ENCODE measurements at regions not wholly inside any gene's neighbourhood (a gene's known extent, or its start where the extent isn't known, plus 50 kb on each side); places are given as distances from the start of the nearest gene placed in this dataset.

GRCh38 chr1:194159941-194160340 lies 973.5 kb upstream of the B3GALT2 start:
- Histone ChIP-seq H3K9me3 (ENCODE audit: control insufficient read depth, insufficient read depth, low read length) (no peaks in the 10 kb centered on the region; the same call in 1 of the 2 replicates), H3K4me1 (ENCODE audit: insufficient read depth, low read length) (no peaks in the 10 kb centered on the region), H3K9ac (ENCODE audit: low read depth, low read length) (no peak overlapping the region), H3K36me3 (ENCODE audit: insufficient read depth, low read length) (no peaks in the 10 kb centered on the region)

- H3K9ac ChIP-seq (ENCODE audit: low read depth, low read length), result no peak overlapping the region
- no peaks in the 10 kb centered on the region; the same call in 1 of the 2 replicates for H3K9me3 ChIP-seq (ENCODE audit: control insufficient read depth, insufficient read depth, low read length)
- H3K36me3 ChIP-seq (ENCODE audit: insufficient read depth, low read length), result no peaks in the 10 kb centered on the region
- H3K4me1 ChIP-seq (ENCODE audit: insufficient read depth, low read length), result no peaks in the 10 kb centered on the region
Observed at GRCh38 chr1:194155962-194156361, 969.5 kb upstream of the B3GALT2 start.

- H3K9me3 ChIP-seq (ENCODE audit: control insufficient read depth, insufficient read depth, low read length), result no peaks in the 10 kb centered on the region
- no peaks in the 10 kb centered on the region for H3K36me3 ChIP-seq (ENCODE audit: insufficient read depth, low read length)
- no peak overlapping the region for H3K9ac ChIP-seq (ENCODE audit: low read depth, low read length)
- no peaks in the 10 kb centered on the region for H3K4me1 ChIP-seq (ENCODE audit: insufficient read depth, low read length)
Observed at GRCh38 chr1:194151056-194151455, 964.6 kb upstream of the B3GALT2 start.

GRCh38 chr1:194150242-194150641 lies 963.8 kb upstream of the B3GALT2 start:
- H3K9me3 ChIP-seq (ENCODE audit: control insufficient read depth, insufficient read depth, low read length), result no peaks in the 10 kb centered on the region
- no peak overlapping the region for H3K9ac ChIP-seq (ENCODE audit: low read depth, low read length)
- H3K4me1 ChIP-seq (ENCODE audit: insufficient read depth, low read length), result no peaks in the 10 kb centered on the region
- no peaks in the 10 kb centered on the region for H3K36me3 ChIP-seq (ENCODE audit: insufficient read depth, low read length)

- H3K4me1 ChIP-seq (ENCODE audit: insufficient read depth, low read length), result no peaks in the 10 kb centered on the region
- H3K9ac ChIP-seq (ENCODE audit: low read depth, low read length), result no peak overlapping the region
- no peaks in the 10 kb centered on the region for H3K36me3 ChIP-seq (ENCODE audit: insufficient read depth, low read length)
- H3K9me3 ChIP-seq (ENCODE audit: control insufficient read depth, insufficient read depth, low read length), result no peaks in the 10 kb centered on the region
Observed at GRCh38 chr1:194133152-194133551, 946.7 kb upstream of the B3GALT2 start.

- Histone ChIP-seq H3K9me3 (ENCODE audit: control insufficient read depth, insufficient read depth, low read length) (no peaks in the 10 kb centered on the region), H3K36me3 (ENCODE audit: insufficient read depth, low read length) (no peaks in the 10 kb centered on the region), H3K9ac (ENCODE audit: low read depth, low read length) (no peak overlapping the region; the same call in 1 of the 2 replicates), H3K4me1 (ENCODE audit: insufficient read depth, low read length) (no peaks in the 10 kb centered on the region)
Observed at GRCh38 chr1:194118086-194118485, 931.7 kb upstream of the B3GALT2 start.

- no peaks in the 10 kb centered on the region for H3K9me3 ChIP-seq (ENCODE audit: control insufficient read depth, insufficient read depth, low read length)
- H3K4me1 ChIP-seq (ENCODE audit: insufficient read depth, low read length), result no peaks in the 10 kb centered on the region
- H3K36me3 ChIP-seq (ENCODE audit: insufficient read depth, low read length), result no peaks in the 10 kb centered on the region
- no peak overlapping the region; the same call in 1 of the 2 replicates for H3K9ac ChIP-seq (ENCODE audit: low read depth, low read length)
Observed at GRCh38 chr1:194117582-194117981, 931.2 kb upstream of the B3GALT2 start.

GRCh38 chr1:194114288-194114687 lies 927.9 kb upstream of the B3GALT2 start:
- Histone ChIP-seq H3K9me3 (ENCODE audit: control insufficient read depth, insufficient read depth, low read length) (no peaks in the 10 kb centered on the region), H3K4me1 (ENCODE audit: insufficient read depth, low read length) (no peaks in the 10 kb centered on the region), H3K36me3 (ENCODE audit: insufficient read depth, low read length) (no peaks in the 10 kb centered on the region), H3K9ac (ENCODE audit: low read depth, low read length) (no peak overlapping the region)

- Histone ChIP-seq H3K36me3 (ENCODE audit: insufficient read depth, low read length) (no peaks in the 10 kb centered on the region), H3K9ac (ENCODE audit: low read depth, low read length) (no peak overlapping the region), H3K9me3 (ENCODE audit: control insufficient read depth, insufficient read depth, low read length) (no peaks in the 10 kb centered on the region), H3K4me1 (ENCODE audit: insufficient read depth, low read length) (no peaks in the 10 kb centered on the region)
Observed at GRCh38 chr1:194105381-194105780, 919.0 kb upstream of the B3GALT2 start.

- H3K4me1 ChIP-seq (ENCODE audit: insufficient read depth, low read length), result no peaks in the 10 kb centered on the region
- no peaks in the 10 kb centered on the region for H3K9me3 ChIP-seq (ENCODE audit: control insufficient read depth, insufficient read depth, low read length)
- no peaks in the 10 kb centered on the region for H3K36me3 ChIP-seq (ENCODE audit: insufficient read depth, low read length)
Observed at GRCh38 chr1:194104247-194104844, 917.9 kb upstream of the B3GALT2 start.

GRCh38 chr1:194103516-194104246 lies 917.3 kb upstream of the B3GALT2 start:
- Histone ChIP-seq H3K36me3 (ENCODE audit: insufficient read depth, low read length) (no peaks in the 10 kb centered on the region), H3K9ac (ENCODE audit: low read depth, low read length) (no peak overlapping the region), H3K9me3 (ENCODE audit: control insufficient read depth, insufficient read depth, low read length) (no peaks in the 10 kb centered on the region), H3K4me1 (ENCODE audit: insufficient read depth, low read length) (no peaks in the 10 kb centered on the region)

More at GRCh38 chr1:194104247-194104844, 917.9 kb upstream of the B3GALT2 start:
- no peak overlapping the region for H3K9ac ChIP-seq (ENCODE audit: low read depth, low read length)

GRCh38 chr1:194103101-194103500 lies 916.7 kb upstream of the B3GALT2 start:
- H3K9ac ChIP-seq (ENCODE audit: low read depth, low read length), result no peak overlapping the region
- no peaks in the 10 kb centered on the region for H3K36me3 ChIP-seq (ENCODE audit: insufficient read depth, low read length)
- H3K4me1 ChIP-seq (ENCODE audit: insufficient read depth, low read length), result no peaks in the 10 kb centered on the region
- H3K9me3 ChIP-seq (ENCODE audit: control insufficient read depth, insufficient read depth, low read length), result no peaks in the 10 kb centered on the region

GRCh38 chr1:194102607-194103006 lies 916.2 kb upstream of the B3GALT2 start:
- no peaks in the 10 kb centered on the region for H3K4me1 ChIP-seq (ENCODE audit: insufficient read depth, low read length)
- H3K9me3 ChIP-seq (ENCODE audit: control insufficient read depth, insufficient read depth, low read length), result no peaks in the 10 kb centered on the region
- H3K36me3 ChIP-seq (ENCODE audit: insufficient read depth, low read length), result no peaks in the 10 kb centered on the region
- no peak overlapping the region for H3K9ac ChIP-seq (ENCODE audit: low read depth, low read length)

- Histone ChIP-seq H3K9me3 (ENCODE audit: control insufficient read depth, insufficient read depth, low read length) (no peaks in the 10 kb centered on the region), H3K4me1 (ENCODE audit: insufficient read depth, low read length) (no peaks in the 10 kb centered on the region), H3K36me3 (ENCODE audit: insufficient read depth, low read length) (no peaks in the 10 kb centered on the region), H3K9ac (ENCODE audit: low read depth, low read length) (no peak overlapping the region)
Observed at GRCh38 chr1:194084755-194085154, 898.3 kb upstream of the B3GALT2 start.

GRCh38 chr1:194081444-194081843 lies 895.0 kb upstream of the B3GALT2 start:
- Histone ChIP-seq H3K9ac (ENCODE audit: low read depth, low read length) (no peak overlapping the region), H3K4me1 (ENCODE audit: insufficient read depth, low read length) (no peaks in the 10 kb centered on the region), H3K36me3 (ENCODE audit: insufficient read depth, low read length) (no peaks in the 10 kb centered on the region), H3K9me3 (ENCODE audit: control insufficient read depth, insufficient read depth, low read length) (no peaks in the 10 kb centered on the region)
